Tongue (tissue), 1 donor: ENCODE measurements at regions not wholly inside any gene's neighbourhood (a gene's known extent, or its start where the extent isn't known, plus 50 kb on each side); places are given as distances from the start of the nearest gene placed in this dataset.
"Not testable (repeated sequence)": the region's sequence is repeated elsewhere in the genome, so short reads cannot be mapped to it uniquely, and the experiment has no call there.

Experiments
- DNase-seq: peaks from one replicate; pipeline ENCODE4 v3.0.0-alpha.2; 2015

DNA sequence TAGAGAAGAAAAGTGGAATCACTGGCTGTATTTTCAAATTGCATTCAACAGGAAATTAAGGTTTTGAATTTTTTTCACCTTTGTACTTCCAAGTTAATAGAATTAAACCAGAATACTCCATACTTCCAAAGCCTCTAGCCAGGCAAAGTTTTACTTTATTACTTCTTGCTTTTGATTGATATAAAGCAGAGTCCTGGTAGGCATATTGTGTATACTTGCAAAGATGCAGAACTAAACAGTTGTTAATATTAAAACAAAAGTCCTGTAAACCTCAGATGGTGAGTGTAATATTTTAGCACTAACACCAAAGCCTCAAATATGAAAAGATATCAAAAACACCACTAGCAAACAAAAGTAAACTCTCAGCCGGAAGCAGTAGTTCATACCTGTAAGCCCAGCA lies 107.2 kb upstream of the C2CD4B start:
- no peak for DNase-seq

GRCh38 chr15:62275831-62276230 lies 110.7 kb upstream of the C2CD4B start:
- DNase-seq = no peak

DNA sequence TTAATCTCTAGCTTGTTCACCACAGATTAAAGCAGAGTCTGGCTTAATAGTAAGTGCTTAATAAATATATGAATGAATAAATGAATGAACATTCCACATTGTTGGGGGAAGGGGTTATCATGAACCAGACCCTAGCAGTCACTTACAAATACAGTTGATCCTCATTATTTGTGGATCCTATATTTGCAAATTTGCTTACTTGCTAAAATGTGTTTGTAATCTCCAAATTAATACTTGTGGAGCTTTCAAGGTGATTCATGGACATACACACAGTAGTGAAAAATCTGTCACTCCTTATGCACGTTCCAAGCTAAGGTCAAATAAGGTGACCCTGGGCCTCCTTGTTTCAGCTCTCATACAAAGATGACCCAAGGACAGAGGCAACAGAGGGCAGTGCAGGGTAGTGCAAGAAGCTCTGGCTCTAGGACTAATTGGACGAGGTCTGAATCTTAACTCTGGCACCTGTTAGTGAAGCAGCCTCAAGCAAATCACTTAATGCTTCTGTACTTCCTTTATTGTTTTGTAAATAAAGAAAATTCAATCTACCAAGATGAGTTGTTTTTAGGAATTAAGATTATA lies 112.8 kb upstream of the C2CD4B start:
- DNase-seq = no peak

DNA sequence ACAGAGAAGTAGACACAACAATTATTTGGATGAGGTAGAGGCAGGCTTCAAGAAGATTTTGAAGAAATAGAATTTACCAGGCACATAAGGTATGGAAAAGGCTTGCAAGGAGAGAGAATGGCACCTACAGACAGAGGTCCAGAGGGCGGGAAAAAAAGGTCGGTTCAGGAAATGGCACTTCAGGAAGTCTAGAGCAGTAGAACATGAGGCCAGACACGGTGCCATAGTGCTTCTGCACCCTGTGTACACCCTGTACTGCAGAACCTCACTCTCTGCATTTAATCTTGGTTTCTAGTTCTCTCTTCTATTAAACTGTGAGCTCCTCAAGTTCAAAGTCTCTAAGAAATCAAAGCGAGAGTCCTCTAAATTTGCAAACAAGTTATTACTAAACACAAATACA lies 113.4 kb upstream of the C2CD4B start:
- DNase-seq = no peak

DNA sequence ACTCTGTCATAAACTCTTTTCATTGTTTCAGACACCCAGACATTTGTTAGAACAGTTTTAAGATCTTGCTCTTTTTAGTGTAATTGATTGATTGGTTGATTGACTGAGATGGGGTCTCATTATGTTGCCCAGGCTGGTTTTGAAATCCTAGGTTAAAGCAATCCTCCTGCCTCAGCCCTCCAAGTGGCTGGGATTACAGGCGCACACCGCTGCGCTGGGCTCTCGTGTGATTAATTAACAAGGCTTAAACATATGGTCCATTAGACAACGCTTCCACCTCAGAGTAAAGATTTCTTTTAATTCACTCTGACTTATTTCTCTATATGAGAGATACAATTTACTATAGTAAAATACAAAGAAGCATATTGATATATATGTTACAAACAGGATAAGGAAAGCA lies 114.0 kb upstream of the C2CD4B start:
- DNase-seq = no peak

DNA sequence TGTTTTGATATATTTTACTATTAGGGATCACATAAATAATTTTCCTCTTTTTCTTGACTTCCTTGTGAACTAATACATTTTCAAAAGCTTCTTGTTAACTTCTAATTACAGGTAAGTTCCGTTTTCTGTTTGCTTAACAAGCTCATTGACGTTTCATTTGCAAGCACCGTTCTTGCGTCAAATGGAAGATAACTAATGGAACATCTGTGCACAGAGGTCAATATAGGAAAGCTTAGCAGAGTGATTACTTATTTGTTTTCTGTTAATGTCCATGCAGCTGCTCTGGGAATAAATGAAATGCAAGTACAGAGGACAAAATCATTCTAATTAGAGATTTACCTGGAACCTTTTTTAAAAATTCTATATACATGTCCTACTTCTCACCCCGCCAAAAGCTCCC lies 115.5 kb upstream of the C2CD4B start:
- DNase-seq = no peak

GRCh38 chr15:62281801-62282200 lies 116.7 kb upstream of the C2CD4B start:
- DNase-seq = not testable (repeated sequence)

GRCh38 chr15:62287066-62287857 lies 122.2 kb upstream of the C2CD4B start:
- no peak for DNase-seq

- DNase-seq = no peak
Measured at GRCh38 chr15:62288361-62289017, 123.4 kb upstream of the C2CD4B start.

DNA sequence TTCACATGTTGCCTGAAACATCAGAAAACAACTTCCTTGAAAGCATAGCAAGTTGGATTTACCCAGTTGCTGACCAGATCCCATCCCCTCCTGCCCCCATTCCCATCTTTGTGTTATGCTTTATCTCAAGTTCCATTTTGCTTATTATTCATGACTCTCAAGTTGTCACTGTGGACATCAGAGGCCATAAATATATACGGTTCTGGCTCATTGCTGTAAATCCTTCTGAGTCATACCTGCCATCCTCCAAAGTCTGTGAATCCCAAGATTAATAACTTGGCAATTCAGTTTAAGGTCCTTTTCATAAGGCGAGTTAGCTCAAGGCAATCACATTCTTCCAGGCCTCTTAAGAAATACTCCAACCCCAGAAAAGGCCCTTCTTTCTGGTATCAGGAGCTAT lies 126.2 kb upstream of the C2CD4B start:
- DNase-seq = no peak

GRCh38 chr15:62296756-62297507 lies 131.8 kb upstream of the C2CD4B start:
- DNase-seq = no peak

DNA sequence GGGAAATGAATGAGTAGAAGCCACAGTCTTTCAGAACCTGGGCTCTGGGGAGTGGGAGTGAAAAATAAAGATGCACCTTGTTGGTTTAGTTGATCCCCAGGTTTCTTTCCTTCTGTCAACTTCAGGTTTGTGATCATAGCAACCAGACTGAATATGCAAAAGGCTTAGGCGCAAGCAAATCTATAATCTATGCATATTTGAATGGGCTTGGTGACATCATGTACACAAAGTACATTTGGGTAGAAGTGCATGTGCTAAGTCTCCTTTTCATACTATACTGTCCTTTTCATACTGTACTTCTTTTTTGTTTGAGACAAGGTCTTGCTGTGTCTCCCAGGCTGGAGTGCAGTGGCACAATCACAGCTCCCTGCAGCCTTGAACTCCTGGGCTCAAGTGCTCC lies 132.4 kb upstream of the C2CD4B start:
- DNase-seq = no peak

DNA sequence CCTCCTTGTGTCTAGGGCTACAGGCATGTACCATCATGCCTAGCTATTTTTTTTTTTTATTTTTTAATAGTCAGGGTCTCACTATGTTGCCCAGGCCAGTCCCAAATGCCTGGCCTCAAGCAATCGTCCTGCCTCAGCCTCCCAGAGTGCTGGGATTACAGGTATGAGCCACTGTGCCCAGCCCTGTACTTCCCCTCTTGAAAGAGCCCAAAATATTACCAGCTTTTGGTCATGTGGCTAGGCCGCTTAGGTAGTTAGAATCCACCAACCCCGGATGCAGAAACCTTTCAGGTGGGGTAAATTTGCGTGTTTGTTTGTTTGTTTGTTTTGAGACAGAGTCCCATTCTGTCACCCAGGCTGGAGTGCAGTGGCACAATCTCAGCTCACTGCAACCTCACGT lies 132.8 kb upstream of the C2CD4B start:
- DNase-seq = no peak

DNA sequence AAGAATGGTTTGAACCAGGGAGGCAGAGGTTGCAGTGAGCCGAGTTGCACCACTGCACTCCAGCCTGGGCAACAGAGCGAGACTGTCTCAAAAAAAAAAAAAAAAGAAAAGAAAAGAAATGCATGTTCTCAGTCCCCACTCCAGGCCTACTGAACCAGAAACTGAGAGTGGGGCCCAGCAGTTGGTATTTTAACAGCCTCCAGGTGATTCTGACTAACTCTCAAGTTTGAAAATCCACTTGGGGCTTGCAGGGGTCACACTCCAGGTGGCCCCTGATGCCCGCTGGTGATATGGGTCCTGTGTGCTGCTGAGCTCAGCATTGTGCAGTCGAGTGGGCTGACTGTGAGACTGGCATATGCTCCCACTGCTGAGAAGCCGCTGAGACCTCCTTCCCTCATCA lies 133.7 kb upstream of the C2CD4B start:
- DNase-seq = no peak

DNA sequence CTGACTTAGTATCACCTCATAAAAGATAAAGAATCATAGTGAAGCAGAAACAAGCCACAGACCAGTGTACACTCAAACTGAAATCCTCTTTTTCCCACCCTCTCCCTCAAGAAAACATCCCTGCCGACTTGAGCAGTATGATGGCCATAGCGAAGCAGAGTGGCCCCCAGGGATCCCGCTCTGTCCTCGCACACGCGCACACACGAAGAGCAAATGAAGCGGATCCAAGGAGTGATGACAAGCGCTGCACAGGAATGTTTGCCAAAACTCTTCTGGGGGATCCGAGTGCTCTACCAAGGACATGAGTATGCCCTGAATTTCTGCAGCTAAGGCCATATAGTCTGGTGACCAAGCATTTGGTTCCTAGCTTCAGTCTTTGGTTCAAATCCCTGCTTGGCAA lies 134.5 kb upstream of the C2CD4B start:
- no peak for DNase-seq

DNA sequence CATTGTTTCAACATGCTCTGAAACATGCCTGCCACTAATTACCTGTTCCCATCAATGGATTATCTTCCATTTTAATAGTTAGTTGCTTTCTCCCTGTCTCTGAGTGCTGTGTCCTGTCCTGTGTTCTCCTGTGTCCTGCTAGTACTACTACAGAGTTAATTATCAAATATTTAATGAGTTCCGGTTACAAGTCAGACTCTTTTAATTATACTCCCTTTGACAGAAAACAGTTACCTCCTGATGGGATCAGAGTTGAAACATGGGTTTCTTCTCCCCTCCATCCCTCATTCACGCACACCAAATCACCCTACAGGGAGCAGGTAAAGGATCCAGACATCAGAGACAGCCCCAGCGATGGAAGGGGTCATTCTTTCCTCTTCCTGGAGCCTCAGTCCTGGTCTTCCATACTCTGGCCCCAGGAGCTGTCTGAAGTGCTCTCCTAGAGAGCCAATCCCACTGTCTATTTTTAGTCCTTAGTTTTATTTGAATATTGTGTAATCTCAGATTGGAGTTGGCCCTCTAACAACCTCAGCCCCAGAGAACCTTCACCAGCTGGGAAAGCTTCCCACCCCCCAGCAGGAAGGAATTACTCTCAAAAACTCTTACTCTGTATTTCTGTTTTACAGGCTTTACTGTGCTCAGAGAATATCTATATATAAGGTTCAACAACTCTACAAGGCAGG lies 137.0 kb upstream of the C2CD4B start:
- no peak for DNase-seq

GRCh38 chr15:62306851-62307504 lies 141.9 kb upstream of the C2CD4B start:
- DNase-seq = peak; percentile 77

- DNase-seq = no peak
Measured at GRCh38 chr15:62307551-62307950, 142.5 kb upstream of the C2CD4B start.

GRCh38 chr15:62316413-62317060 lies 151.5 kb upstream of the C2CD4B start:
- DNase-seq = no peak

- DNase-seq = peak; percentile 50
Measured at GRCh38 chr15:62320259-62320658, 155.2 kb upstream of the C2CD4B start.

DNA sequence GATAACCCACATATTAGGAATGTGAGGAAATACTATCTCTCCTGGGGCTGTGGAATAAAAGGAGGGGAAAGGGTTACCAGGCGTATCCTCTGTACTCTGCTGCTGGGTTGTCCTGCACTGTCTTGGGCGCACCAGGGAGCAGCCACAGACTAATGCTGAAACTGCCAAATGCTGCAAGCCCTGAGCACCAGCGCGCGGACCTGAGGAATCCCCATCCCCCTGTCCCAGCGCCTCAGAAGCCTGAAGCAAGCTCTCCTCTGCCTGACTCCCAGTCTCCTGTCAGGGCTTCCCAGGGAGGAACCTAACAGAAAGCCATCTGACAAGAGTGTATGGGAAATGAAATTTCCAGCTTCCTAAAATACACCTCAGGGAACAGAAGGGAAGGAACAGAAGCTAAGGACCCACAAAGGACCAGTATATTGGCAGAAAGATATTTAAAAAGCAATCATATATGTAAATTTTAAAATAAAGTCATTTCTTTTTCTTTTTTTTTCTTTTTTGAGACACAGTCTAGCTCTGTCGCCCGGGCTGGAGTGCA lies 158.3 kb upstream of the C2CD4B start:
- no peak for DNase-seq
